IMR-90 (cell line): ENCODE measurements at regions not wholly inside any gene's neighbourhood (a gene's known extent, or its start where the extent isn't known, plus 50 kb on each side); places are given as distances from the start of the nearest gene placed in this dataset.

ENCODE experiments used
- BHLHE40 ChIP-seq: fragments of 150-350 bp; IDR thresholded peaks from 2 replicates; pipeline ENCODE4 v1.6.1; 2016; ENCODE audit warnings: mild to moderate bottlenecking, low read depth, low read length
- CEBPB ChIP-seq: IDR thresholded peaks from 2 replicates; pipeline ENCODE4 v1.6.1; 2012; ENCODE audit warnings: low read depth, low read length, improper control_type of control experiment
- CTCF ChIP-seq: conservative IDR thresholded peaks from 2 replicates; pipeline ENCODE4 v1.5.1; 2012; ENCODE audit warnings: mild to moderate bottlenecking, low read depth, low read length, improper control_type of control experiment
- FOS ChIP-seq: fragments of 150-350 bp; IDR thresholded peaks from 2 replicates; pipeline ENCODE4 v1.6.1; 2016; ENCODE audit warnings: low read depth, low read length
- POLR2A ChIP-seq: IDR thresholded peaks from 2 replicates; pipeline ENCODE4 v1.6.1; 2012; ENCODE audit warnings: mild to moderate bottlenecking, low read depth, low read length
- RAD21 ChIP-seq: IDR thresholded peaks from 2 replicates; pipeline ENCODE4 v1.6.1; 2012; ENCODE audit warnings: low read length, improper control_type of control experiment
- SMC3 ChIP-seq: fragments of 150-350 bp; IDR thresholded peaks from 2 replicates; pipeline ENCODE4 v1.6.1; 2016; ENCODE audit warnings: low read depth, mild to moderate bottlenecking, antibody characterized with exemption, low read length, moderate library complexity

- TF ChIP-seq CTCF (no peak), CEBPB (no peak), POLR2A (no peak), FOS (no peak), RAD21 (no peak), SMC3 (no peak), BHLHE40 (no peak)
Measured at GRCh38 chr3:117266806-117267205, 557.2 kb downstream of the TUSC7 start.
